NT2/D1 (cell line): ENCODE measurements at regions not wholly inside any gene's neighbourhood (a gene's known extent, or its start where the extent isn't known, plus 50 kb on each side); places are given as distances from the start of the nearest gene placed in this dataset.

ENCODE experiments used
- DNase-seq: peaks from one replicate; pipeline ENCODE4 v3.0.0-alpha.2; 2011; ENCODE audit warnings: low read depth, low spot score
- H3K27me3 ChIP-seq: 2 replicates; pipeline ENCODE4 v1.6.0; 2011; ENCODE audit warnings: mild to moderate bottlenecking; ENCODE audit not compliant: insufficient read length, insufficient read depth
- H3K36me3 ChIP-seq: 2 replicates; pipeline ENCODE4 v1.6.1; 2011; ENCODE audit warnings: mild to moderate bottlenecking, low read length, mixed read lengths; ENCODE audit not compliant: insufficient read depth, insufficient read length
- H3K4me1 ChIP-seq: 2 replicates; pipeline ENCODE4 v1.5.1; 2011; ENCODE audit not compliant: insufficient read depth, insufficient read length
- H3K4me3 ChIP-seq: 2 replicates; pipeline ENCODE4 v1.5.1; 2011; ENCODE audit warnings: low read depth; ENCODE audit not compliant: insufficient read length
- H3K9ac ChIP-seq: 2 replicates; pipeline ENCODE4 v1.6.0; 2011; ENCODE audit warnings: low read depth; ENCODE audit not compliant: insufficient read length
- H3K9me3 ChIP-seq: 2 replicates; pipeline ENCODE4 v1.5.1; 2011; ENCODE audit warnings: mild to moderate bottlenecking, low read length; ENCODE audit not compliant: insufficient read depth
- SUZ12 ChIP-seq: IDR thresholded peaks from 2 replicates; pipeline ENCODE4 v1.6.1; 2011; ENCODE audit not compliant: insufficient read length, insufficient read depth; ENCODE audit errors: extremely low read depth
- YY1 ChIP-seq: IDR thresholded peaks from 2 replicates; pipeline ENCODE4 v1.6.1; 2011; ENCODE audit not compliant: insufficient read length, insufficient read depth
- ZNF274 ChIP-seq: IDR thresholded peaks from 2 replicates; pipeline ENCODE4 v1.6.1; 2011; ENCODE audit warnings: mild to moderate bottlenecking, low read depth, low read length

GRCh38 chrX:129188231-129188630, 335.1 kb downstream of the SMARCA1 start:
- no peaks in the 10 kb centered on the region for H3K4me1 ChIP-seq
- DNase-seq: peak; percentile 56
- no peak overlapping the region for H3K4me3 ChIP-seq
- no peaks in the 10 kb centered on the region for H3K9me3 ChIP-seq
- no peaks in the 10 kb centered on the region for H3K27me3 ChIP-seq
- no peak overlapping the region for H3K9ac ChIP-seq
- TF ChIP-seq ZNF274 (no peak), YY1 (peak; percentile 51)
- no peaks in the 10 kb centered on the region for H3K36me3 ChIP-seq

GRCh38 chrX:129176710-129177109, 346.6 kb downstream of the SMARCA1 start:
- H3K9me3 ChIP-seq: no peaks in the 10 kb centered on the region
- no peaks in the 10 kb centered on the region for H3K27me3 ChIP-seq
- no peak for DNase-seq
- H3K36me3 ChIP-seq: no peaks in the 10 kb centered on the region
- no peaks in the 10 kb centered on the region for H3K4me1 ChIP-seq
- TF ChIP-seq SUZ12: no peak
- TF ChIP-seq ZNF274: no peak
- TF ChIP-seq YY1: no peak
- H3K4me3 ChIP-seq: no peak overlapping the region
- H3K9ac ChIP-seq: no peak overlapping the region

- Histone ChIP-seq H3K4me3 (no peak overlapping the region), H3K9ac (no peak overlapping the region), H3K4me1 (no peaks in the 10 kb centered on the region), H3K27me3 (no peaks in the 10 kb centered on the region), H3K36me3 (no peaks in the 10 kb centered on the region), H3K9me3 (no peaks in the 10 kb centered on the region)
- TF ChIP-seq ZNF274 (no peak), YY1 (no peak), SUZ12 (no peak)
- DNase-seq: no peak
Measured at GRCh38 chrX:129161108-129161507, 362.2 kb downstream of the SMARCA1 start.

DNA sequence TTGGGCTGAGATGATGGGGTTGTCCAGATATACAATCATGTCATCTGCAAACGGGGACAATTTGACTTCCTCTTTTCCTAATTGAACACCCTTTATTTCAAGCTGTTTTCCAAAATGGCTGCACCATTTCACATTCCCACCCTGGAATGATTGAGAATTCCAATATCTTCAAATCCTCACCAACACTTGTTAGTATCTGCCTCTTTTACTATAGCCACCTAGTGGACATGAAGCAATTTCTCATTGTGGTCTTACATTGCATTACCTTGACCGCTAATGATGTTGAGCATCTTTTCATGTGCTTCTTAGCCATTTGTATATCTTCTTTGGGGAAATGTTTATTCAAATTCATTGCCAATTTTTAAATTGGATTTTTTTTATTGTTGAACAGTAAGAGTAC, 364.8 kb downstream of the SMARCA1 start:
- H3K27me3 ChIP-seq: no peaks in the 10 kb centered on the region

DNA sequence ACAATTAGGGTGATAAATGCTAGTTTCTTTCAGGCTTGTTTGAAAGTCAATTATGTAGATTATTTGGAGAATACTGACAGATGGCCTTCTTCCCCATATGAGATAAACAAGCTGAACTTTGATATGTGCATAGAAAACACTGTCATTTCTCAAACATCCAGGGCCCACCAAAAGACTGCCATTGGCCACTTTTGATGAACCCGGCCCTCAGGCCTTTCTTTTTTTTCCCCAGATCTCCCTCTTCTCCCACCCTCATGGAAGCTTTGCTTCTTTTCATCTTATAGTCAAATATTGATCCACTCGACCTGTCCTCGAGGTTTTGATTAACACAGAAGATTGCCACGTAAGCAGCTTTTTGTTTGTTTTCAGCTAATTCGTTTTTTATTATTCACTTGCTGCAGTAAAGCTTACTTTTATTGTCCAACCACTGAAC, 377.4 kb downstream of the SMARCA1 start:
- no peak for TF ChIP-seq YY1
- no peak for TF ChIP-seq ZNF274
- no peak for TF ChIP-seq SUZ12
- H3K9me3 ChIP-seq: no peaks in the 10 kb centered on the region
- H3K36me3 ChIP-seq: no peaks in the 10 kb centered on the region
- H3K4me3 ChIP-seq: no peak overlapping the region
- DNase-seq: no peak
- H3K4me1 ChIP-seq: no peaks in the 10 kb centered on the region
- no peak overlapping the region for H3K9ac ChIP-seq
- H3K27me3 ChIP-seq: no peaks in the 10 kb centered on the region

More for the DNA sequence above, 364.8 kb downstream of the SMARCA1 start:
- H3K4me3 ChIP-seq: no peak overlapping the region
- no peak overlapping the region for H3K9ac ChIP-seq
- no peak for TF ChIP-seq SUZ12
- TF ChIP-seq YY1: no peak
- no peak for TF ChIP-seq ZNF274
- no peak for DNase-seq
- H3K36me3 ChIP-seq: no peaks in the 10 kb centered on the region
- no peaks in the 10 kb centered on the region for H3K9me3 ChIP-seq
- no peaks in the 10 kb centered on the region for H3K4me1 ChIP-seq

- no peak for DNase-seq
- Histone ChIP-seq H3K36me3 (no peaks in the 10 kb centered on the region), H3K9me3 (no peaks in the 10 kb centered on the region), H3K4me3 (no peak overlapping the region), H3K9ac (no peak overlapping the region), H3K4me1 (no peaks in the 10 kb centered on the region), H3K27me3 (no peaks in the 10 kb centered on the region)
- TF ChIP-seq SUZ12: no peak
Measured at GRCh38 chrX:129145385-129145784, 377.9 kb downstream of the SMARCA1 start.

DNA sequence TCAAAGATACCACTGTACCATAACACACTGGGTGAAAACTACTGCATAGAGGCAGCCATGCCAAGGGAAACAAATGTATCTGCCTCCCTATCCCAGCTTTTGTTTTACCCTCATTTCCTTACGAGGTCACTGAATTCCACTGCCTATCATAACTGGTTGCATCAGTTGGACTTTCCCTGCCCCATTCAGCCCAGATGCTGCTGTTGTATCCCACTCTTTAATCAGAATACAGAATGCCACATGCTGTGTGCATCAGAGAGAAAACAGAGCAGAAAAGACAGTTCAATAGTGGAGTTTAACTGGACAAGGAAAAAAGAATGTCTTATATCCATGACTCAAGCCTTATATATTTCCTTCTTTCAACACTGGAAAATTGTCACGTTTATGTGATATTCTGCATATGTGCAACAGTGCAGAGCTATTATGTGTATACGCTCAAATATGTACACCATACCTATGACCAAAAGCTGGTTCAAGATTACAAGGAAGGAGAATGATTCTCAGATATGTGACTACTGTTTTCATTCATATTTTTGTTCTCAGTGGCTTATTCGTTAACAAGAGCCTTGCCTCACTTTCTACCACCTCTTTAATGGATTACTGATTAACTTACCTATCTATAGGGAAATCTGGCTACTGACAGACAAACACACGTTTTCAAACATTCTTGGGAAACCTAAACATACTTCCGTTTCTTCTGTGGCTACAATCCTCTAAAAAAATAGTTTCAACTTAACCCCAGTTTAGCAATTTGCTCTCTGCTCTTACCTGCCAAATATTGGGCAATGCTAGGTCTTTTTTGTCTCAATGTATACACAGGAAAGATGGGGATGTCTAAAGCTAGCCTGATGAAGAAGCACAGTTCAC, 378.9 kb downstream of the SMARCA1 start:
- DNase-seq: no peak
- no peak overlapping the region for H3K9ac ChIP-seq
- no peak for TF ChIP-seq YY1
- no peak for TF ChIP-seq SUZ12
- TF ChIP-seq ZNF274: no peak
- no peaks in the 10 kb centered on the region for H3K4me1 ChIP-seq
- H3K4me3 ChIP-seq: no peak overlapping the region
- H3K27me3 ChIP-seq: no peaks in the 10 kb centered on the region
- no peaks in the 10 kb centered on the region for H3K9me3 ChIP-seq
- H3K36me3 ChIP-seq: no peaks in the 10 kb centered on the region
